HEK293 (cell line): ENCODE measurements at regions not wholly inside any gene's neighbourhood (a gene's known extent, or its start where the extent isn't known, plus 50 kb on each side); places are given as distances from the start of the nearest gene placed in this dataset.
A peak's percentile ranks its signal among the peaks of the same experiment; 100 is the strongest.

Source experiments
- CTCF ChIA-PET: fragments of 350-600 bp; formaldehyde crosslinking; extraction: SDS; loops from one replicate; lab custom pipeline; 2021; ENCODE audit warnings: antibody characterized with exemption; lab: Yijun Ruan, JAX
- POLR2A ChIA-PET: fragments of 300-600 bp; formaldehyde crosslinking; extraction: SDS; loops from one replicate; lab custom pipeline; 2020; ENCODE audit warnings: antibody characterized with exemption, inconsistent platforms; lab: Yijun Ruan, JAX
- H3K27ac ChIP-seq: fragments of 200-500 bp; sonication (Bioruptor generic); 2 replicates; pipeline ENCODE4 v1.5.1; 2014; ENCODE audit warnings: low read depth, low read length, control low read depth, inconsistent platforms; ENCODE audit errors: extremely low read depth
- H3K36me3 ChIP-seq, 2 experiments: fragments of 200-500 bp in 1 of 2; sonication (Bioruptor generic) in 1 of 2; 1 replicate in 1 of 2; 2 replicates in 1 of 2; pipeline ENCODE4 v1.5.1; 2014 to 2017; ENCODE audit warnings: inconsistent platforms in 2 of 2, low read length in 2 of 2; ENCODE audit not compliant: control insufficient read depth in 2 of 2, insufficient read depth in 1 of 2
- H3K4me1 ChIP-seq: fragments of 200-500 bp; sonication (Bioruptor generic); 2 replicates; pipeline ENCODE4 v1.5.1; 2014; ENCODE audit warnings: mild to moderate bottlenecking, low read length, inconsistent platforms; ENCODE audit not compliant: control insufficient read depth, insufficient read depth
- H3K4me3 ChIP-seq: 2 replicates; pipeline ENCODE4 v1.5.1; 2011; ENCODE audit warnings: low read depth, mild to moderate bottlenecking, control low read depth, low read length, moderate library complexity
- H3K9me3 ChIP-seq: fragments of 200-500 bp; sonication (Bioruptor generic); 2 replicates; pipeline ENCODE4 v1.5.1; 2014; ENCODE audit warnings: low read depth, low read length, inconsistent platforms; ENCODE audit not compliant: control insufficient read depth, insufficient read depth
- FEZF1 ChIP-seq: fragments of 450-650 bp; formaldehyde crosslinking; IDR thresholded peaks from 2 replicates; pipeline ENCODE4 v1.5.1; 2016; ENCODE audit warnings: missing biosample characterization, missing genetic modification characterization
- PRDM1 ChIP-seq: fragments of 450-650 bp; formaldehyde crosslinking; IDR thresholded peaks from 2 replicates; pipeline ENCODE4; 2016; ENCODE audit warnings: missing biosample characterization, missing genetic modification characterization
- SP3 ChIP-seq: fragments of 450-650 bp; formaldehyde crosslinking; IDR thresholded peaks from 2 replicates; pipeline ENCODE4 v1.5.1; 2016; ENCODE audit warnings: missing biosample characterization, missing genetic modification characterization
- TCF7L2 ChIP-seq: IDR thresholded peaks from 2 replicates; pipeline ENCODE4 v1.6.1; 2011; ENCODE audit warnings: low read depth, mild to moderate bottlenecking, inconsistent platforms, low read length, moderate library complexity, borderline replicate concordance
- ZFP37 ChIP-seq: fragments of 450-650 bp; formaldehyde crosslinking; IDR thresholded peaks from 2 replicates; pipeline ENCODE4 v1.5.1; 2016; ENCODE audit warnings: missing biosample characterization, missing genetic modification characterization
- ZNF155 ChIP-seq: fragments of 450-650 bp; formaldehyde crosslinking; IDR thresholded peaks from 2 replicates; pipeline ENCODE4 v1.5.1; 2016; ENCODE audit warnings: missing biosample characterization, missing genetic modification characterization
- ZNF184 ChIP-seq: fragments of 450-650 bp; IDR thresholded peaks from 2 replicates; pipeline ENCODE4 v1.5.1; 2018; ENCODE audit warnings: missing biosample characterization, mild to moderate bottlenecking, missing genetic modification characterization
- ZNF311 ChIP-seq: fragments of 450-650 bp; formaldehyde crosslinking; IDR thresholded peaks from 2 replicates; pipeline ENCODE4 v1.5.1; 2017; ENCODE audit warnings: missing biosample characterization, missing genetic modification characterization, borderline replicate concordance
- ZNF335 ChIP-seq: fragments of 450-650 bp; formaldehyde crosslinking; conservative IDR thresholded peaks from 2 replicates; pipeline ENCODE4 v1.5.1; 2016; ENCODE audit warnings: missing biosample characterization, missing genetic modification characterization
- ZNF514 ChIP-seq: fragments of 450-650 bp; formaldehyde crosslinking; IDR thresholded peaks from 2 replicates; pipeline ENCODE4 v1.5.1; 2016; ENCODE audit warnings: missing biosample characterization, missing genetic modification characterization
- ZNF560 ChIP-seq: fragments of 450-650 bp; formaldehyde crosslinking; IDR thresholded peaks from 2 replicates; pipeline ENCODE4 v1.5.1; 2017; ENCODE audit warnings: missing biosample characterization, missing genetic modification characterization, borderline replicate concordance
- ZSCAN16 ChIP-seq: fragments of 450-650 bp; formaldehyde crosslinking; IDR thresholded peaks from 2 replicates; pipeline ENCODE4 v1.5.1; 2016; ENCODE audit warnings: missing biosample characterization, missing genetic modification characterization
- TF ChIP-seq, protein P1 (sequence below): fragments of 450-650 bp; formaldehyde crosslinking; IDR thresholded peaks from 2 replicates; pipeline ENCODE4 v1.5.1; 2017; ENCODE audit warnings: missing biosample characterization, missing genetic modification characterization
- TF ChIP-seq, protein P2 (sequence below): fragments of 450-650 bp; formaldehyde crosslinking; conservative IDR thresholded peaks from 2 replicates; pipeline ENCODE4 v1.5.1; 2016; ENCODE audit warnings: low read depth, missing biosample characterization, missing genetic modification characterization
- TF ChIP-seq, protein P3 (sequence below): fragments of 450-650 bp; formaldehyde crosslinking; IDR thresholded peaks from 2 replicates; pipeline ENCODE4 v1.5.1; 2016; ENCODE audit warnings: missing biosample characterization, missing genetic modification characterization

DNA sequence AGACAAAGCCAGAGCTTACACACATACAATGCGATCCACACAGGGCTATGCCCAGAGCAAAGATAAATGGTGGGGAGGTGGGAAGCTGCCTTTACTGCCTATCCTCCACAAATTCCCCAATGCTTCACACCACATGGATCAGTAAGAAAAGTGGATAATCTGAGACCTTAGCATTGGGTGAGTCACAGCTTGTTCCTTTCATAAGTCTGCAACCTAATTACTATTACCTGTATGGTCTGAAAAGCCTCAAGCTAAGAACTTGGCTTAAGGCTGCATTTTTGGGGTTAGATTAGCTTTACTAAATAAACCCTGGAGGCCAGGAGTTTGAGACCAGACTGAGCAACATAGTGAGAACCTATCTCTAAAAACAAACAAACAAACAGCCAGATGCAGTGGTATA, 66.0 kb upstream of the BTBD3 start:
- Histone ChIP-seq H3K4me3 (no peak overlapping the region), H3K27ac (no peak overlapping the region), H3K36me3 (no peaks in the 10 kb centered on the region), H3K4me1 (peaks cover 25% of the 10 kb centered on the region), H3K9me3 (no peaks in the 10 kb centered on the region)
- POLR2A ChIA-PET = no interaction called here
- CTCF ChIA-PET = no interaction called here
- TF ChIP-seq ZSCAN16 (tag by site-specific recombination) (no peak), ZNF155 (no peak), ZNF311 (no peak), FEZF1 (tag by site-specific recombination) (no peak)

DNA sequence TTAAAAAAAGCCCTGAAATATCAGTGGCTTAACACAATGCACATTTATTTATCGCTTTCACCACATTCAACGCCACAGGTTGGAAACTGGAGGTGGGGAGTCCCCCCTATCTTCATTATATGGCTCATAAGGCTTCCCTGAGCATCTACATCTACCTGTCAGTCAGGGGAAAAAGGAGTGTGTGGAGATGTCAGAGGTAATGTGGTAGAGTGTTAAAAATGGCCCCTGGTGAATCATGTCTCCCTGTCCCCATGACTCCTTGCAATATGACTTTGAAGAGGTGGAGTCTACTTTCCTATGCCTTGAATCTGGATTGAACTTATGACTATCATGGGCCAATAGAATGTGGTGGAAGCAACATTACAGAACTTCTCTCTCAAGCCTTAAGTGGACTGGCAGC, 65.5 kb upstream of the BTBD3 start:
- TF ChIP-seq ZFP37 (tag by site-specific recombination) (no peak), ZNF560 (no peak), PRDM1 (tag by site-specific recombination) (no peak)
- TF ChIP-seq, protein P1, sequence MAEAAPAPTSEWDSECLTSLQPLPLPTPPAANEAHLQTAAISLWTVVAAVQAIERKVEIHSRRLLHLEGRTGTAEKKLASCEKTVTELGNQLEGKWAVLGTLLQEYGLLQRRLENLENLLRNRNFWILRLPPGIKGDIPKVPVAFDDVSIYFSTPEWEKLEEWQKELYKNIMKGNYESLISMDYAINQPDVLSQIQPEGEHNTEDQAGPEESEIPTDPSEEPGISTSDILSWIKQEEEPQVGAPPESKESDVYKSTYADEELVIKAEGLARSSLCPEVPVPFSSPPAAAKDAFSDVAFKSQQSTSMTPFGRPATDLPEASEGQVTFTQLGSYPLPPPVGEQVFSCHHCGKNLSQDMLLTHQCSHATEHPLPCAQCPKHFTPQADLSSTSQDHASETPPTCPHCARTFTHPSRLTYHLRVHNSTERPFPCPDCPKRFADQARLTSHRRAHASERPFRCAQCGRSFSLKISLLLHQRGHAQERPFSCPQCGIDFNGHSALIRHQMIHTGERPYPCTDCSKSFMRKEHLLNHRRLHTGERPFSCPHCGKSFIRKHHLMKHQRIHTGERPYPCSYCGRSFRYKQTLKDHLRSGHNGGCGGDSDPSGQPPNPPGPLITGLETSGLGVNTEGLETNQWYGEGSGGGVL = no peak
- TF ChIP-seq, all 188 proteins: peak for 0

DNA sequence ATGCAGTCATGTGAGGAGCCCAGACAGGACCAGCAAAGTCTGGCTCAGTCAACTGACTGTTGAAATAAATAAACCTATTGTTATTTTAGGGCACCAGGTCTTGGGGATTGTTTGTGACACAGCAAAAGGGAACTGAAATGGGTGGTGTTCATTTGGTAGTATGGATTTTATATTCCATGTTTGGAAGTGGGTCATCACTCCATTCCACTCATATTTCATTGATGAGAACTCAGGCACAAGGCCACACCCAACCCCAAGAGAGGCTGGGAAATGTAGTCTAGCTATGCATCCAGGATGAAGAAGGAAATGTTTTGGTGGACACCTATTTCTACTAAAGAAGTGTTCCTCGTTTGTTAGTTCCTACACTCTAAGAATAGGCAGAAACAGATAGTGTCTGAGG, 64.9 kb upstream of the BTBD3 start:
- Histone ChIP-seq H3K27ac (no peak overlapping the region), H3K4me1 (peaks cover 22% of the 10 kb centered on the region), H3K9me3 (no peaks in the 10 kb centered on the region), H3K4me3 (no peak overlapping the region), H3K36me3 (no peaks in the 10 kb centered on the region)
- ChIA-PET CTCF (no interaction called here), POLR2A (no interaction called here)
- TF ChIP-seq SP3 (tag by site-specific recombination) (0 out of 2 replicates have a peak, but pooled peaks have one; percentile 20), ZNF514 (tag by site-specific recombination) (no peak), ZNF335 (tag by site-specific recombination) (0 out of 2 replicates have a peak, but pooled peaks have one; percentile 44), TCF7L2 (no peak), ZNF184 (no peak)
- TF ChIP-seq, protein P2, sequence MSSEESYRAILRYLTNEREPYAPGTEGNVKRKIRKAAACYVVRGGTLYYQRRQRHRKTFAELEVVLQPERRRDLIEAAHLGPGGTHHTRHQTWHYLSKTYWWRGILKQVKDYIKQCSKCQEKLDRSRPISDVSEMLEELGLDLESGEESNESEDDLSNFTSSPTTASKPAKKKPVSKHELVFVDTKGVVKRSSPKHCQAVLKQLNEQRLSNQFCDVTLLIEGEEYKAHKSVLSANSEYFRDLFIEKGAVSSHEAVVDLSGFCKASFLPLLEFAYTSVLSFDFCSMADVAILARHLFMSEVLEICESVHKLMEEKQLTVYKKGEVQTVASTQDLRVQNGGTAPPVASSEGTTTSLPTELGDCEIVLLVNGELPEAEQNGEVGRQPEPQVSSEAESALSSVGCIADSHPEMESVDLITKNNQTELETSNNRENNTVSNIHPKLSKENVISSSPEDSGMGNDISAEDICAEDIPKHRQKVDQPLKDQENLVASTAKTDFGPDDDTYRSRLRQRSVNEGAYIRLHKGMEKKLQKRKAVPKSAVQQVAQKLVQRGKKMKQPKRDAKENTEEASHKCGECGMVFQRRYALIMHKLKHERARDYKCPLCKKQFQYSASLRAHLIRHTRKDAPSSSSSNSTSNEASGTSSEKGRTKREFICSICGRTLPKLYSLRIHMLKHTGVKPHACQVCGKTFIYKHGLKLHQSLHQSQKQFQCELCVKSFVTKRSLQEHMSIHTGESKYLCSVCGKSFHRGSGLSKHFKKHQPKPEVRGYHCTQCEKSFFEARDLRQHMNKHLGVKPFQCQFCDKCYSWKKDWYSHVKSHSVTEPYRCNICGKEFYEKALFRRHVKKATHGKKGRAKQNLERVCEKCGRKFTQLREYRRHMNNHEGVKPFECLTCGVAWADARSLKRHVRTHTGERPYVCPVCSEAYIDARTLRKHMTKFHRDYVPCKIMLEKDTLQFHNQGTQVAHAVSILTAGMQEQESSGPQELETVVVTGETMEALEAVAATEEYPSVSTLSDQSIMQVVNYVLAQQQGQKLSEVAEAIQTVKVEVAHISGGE = peak; percentile 62
- TF ChIP-seq, protein P3, sequence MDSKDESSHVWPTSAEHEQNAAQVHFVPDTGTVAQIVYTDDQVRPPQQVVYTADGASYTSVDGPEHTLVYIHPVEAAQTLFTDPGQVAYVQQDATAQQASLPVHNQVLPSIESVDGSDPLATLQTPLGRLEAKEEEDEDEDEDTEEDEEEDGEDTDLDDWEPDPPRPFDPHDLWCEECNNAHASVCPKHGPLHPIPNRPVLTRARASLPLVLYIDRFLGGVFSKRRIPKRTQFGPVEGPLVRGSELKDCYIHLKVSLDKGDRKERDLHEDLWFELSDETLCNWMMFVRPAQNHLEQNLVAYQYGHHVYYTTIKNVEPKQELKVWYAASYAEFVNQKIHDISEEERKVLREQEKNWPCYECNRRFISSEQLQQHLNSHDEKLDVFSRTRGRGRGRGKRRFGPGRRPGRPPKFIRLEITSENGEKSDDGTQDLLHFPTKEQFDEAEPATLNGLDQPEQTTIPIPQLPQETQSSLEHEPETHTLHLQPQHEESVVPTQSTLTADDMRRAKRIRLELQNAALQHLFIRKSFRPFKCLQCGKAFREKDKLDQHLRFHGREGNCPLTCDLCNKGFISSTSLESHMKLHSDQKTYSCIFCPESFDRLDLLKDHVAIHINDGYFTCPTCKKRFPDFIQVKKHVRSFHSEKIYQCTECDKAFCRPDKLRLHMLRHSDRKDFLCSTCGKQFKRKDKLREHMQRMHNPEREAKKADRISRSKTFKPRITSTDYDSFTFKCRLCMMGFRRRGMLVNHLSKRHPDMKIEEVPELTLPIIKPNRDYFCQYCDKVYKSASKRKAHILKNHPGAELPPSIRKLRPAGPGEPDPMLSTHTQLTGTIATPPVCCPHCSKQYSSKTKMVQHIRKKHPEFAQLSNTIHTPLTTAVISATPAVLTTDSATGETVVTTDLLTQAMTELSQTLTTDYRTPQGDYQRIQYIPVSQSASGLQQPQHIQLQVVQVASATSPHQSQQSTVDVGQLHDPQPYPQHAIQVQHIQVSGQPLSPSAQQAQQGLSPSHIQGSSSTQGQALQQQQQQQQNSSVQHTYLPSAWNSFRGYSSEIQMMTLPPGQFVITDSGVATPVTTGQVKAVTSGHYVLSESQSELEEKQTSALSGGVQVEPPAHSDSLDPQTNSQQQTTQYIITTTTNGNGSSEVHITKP = 0 out of 2 replicates have a peak, but pooled peaks have one; percentile 19

More for the DNA sequence above, 65.5 kb upstream of the BTBD3 start:
- Histone ChIP-seq H3K4me3 (no peak overlapping the region), H3K4me1 (peaks cover 25% of the 10 kb centered on the region), H3K36me3 (no peaks in the 10 kb centered on the region), H3K9me3 (no peaks in the 10 kb centered on the region), H3K27ac (no peak overlapping the region)
- CTCF ChIA-PET = no interaction called here
- POLR2A ChIA-PET = no interaction called here
